H9 (cell line): ENCODE measurements at regions not wholly inside any gene's neighbourhood (a gene's known extent, or its start where the extent isn't known, plus 50 kb on each side); places are given as distances from the start of the nearest gene placed in this dataset.

Experiments used
- DNase-seq: peaks from one replicate; pipeline ENCODE4 v3.0.0-alpha.2; 2017
- H2AFZ ChIP-seq: one replicate; pipeline ENCODE4 v1.6.1; 2013; ENCODE audit warnings: mild to moderate bottlenecking, low read length, control low read depth, moderate library complexity
- H2AK5ac ChIP-seq: 2 replicates; pipeline ENCODE4 v1.6.1; 2013; ENCODE audit warnings: low read length, control low read depth, mixed read lengths; ENCODE audit not compliant: insufficient read length
- H2BK120ac ChIP-seq: one replicate; pipeline ENCODE4 v1.6.1; 2013; ENCODE audit warnings: low read depth, mild to moderate bottlenecking, low read length, control low read depth, inconsistent platforms; ENCODE audit not compliant: poor library complexity, severe bottlenecking
- H2BK12ac ChIP-seq: 2 replicates; pipeline ENCODE4 v1.6.1; 2013; ENCODE audit warnings: low read length, control low read depth, mixed read lengths, low read depth; ENCODE audit not compliant: insufficient read length
- H2BK15ac ChIP-seq: 2 replicates; pipeline ENCODE4 v1.6.1; 2013; ENCODE audit warnings: low read depth, low read length, control low read depth
- H2BK20ac ChIP-seq: one replicate; pipeline ENCODE4 v1.6.1; 2013; ENCODE audit warnings: low read depth, mild to moderate bottlenecking, low read length, control low read depth, inconsistent platforms; ENCODE audit not compliant: poor library complexity, severe bottlenecking
- H2BK5ac ChIP-seq: 2 replicates; pipeline ENCODE4 v1.6.1; 2013; ENCODE audit warnings: low read length, control low read depth, mixed read lengths; ENCODE audit not compliant: insufficient read length
- H3K14ac ChIP-seq: 2 replicates; pipeline ENCODE4 v1.6.1; 2013; ENCODE audit warnings: low read length, control low read depth; ENCODE audit not compliant: insufficient read depth
- H3K18ac ChIP-seq: 2 replicates; pipeline ENCODE4 v1.6.1; 2013; ENCODE audit warnings: low read depth, mild to moderate bottlenecking, mixed read lengths, low read length, control low read depth; ENCODE audit not compliant: insufficient read length
- H3K23ac ChIP-seq: 2 replicates; pipeline ENCODE4 v1.6.1; 2013; ENCODE audit warnings: low read length, control low read depth, mixed read lengths, low read depth; ENCODE audit not compliant: insufficient read length
- H3K23me2 ChIP-seq: 2 replicates; pipeline ENCODE4 v1.6.1; 2013; ENCODE audit warnings: low read depth, mild to moderate bottlenecking, mixed read lengths, low read length, control low read depth; ENCODE audit not compliant: insufficient read length, poor library complexity, severe bottlenecking
- H3K27ac ChIP-seq: 2 replicates; pipeline ENCODE4 v1.5.1; 2013; ENCODE audit warnings: low read length, control low read depth, mixed read lengths, low read depth; ENCODE audit not compliant: insufficient read length
- H3K27me3 ChIP-seq: 2 replicates; pipeline ENCODE4 v1.6.1; 2013; ENCODE audit warnings: low read length, control low read depth, inconsistent platforms; ENCODE audit not compliant: insufficient read depth
- H3K4ac ChIP-seq: 2 replicates; pipeline ENCODE4 v1.6.1; 2013; ENCODE audit warnings: low read depth, mild to moderate bottlenecking, control low read depth, inconsistent platforms, low read length, moderate library complexity
- H3K4me1 ChIP-seq: 2 replicates; pipeline ENCODE4 v1.6.1; 2013; ENCODE audit warnings: low read length, control low read depth, inconsistent platforms; ENCODE audit not compliant: insufficient read depth
- H3K4me2 ChIP-seq: 2 replicates; pipeline ENCODE4 v1.6.1; 2013; ENCODE audit warnings: low read length, control low read depth, mixed read lengths; ENCODE audit not compliant: insufficient read length, insufficient read depth
- H3K56ac ChIP-seq: 2 replicates; pipeline ENCODE4 v1.6.1; 2013; ENCODE audit warnings: low read depth, mild to moderate bottlenecking, mixed read lengths, low read length, control low read depth; ENCODE audit not compliant: insufficient read length
- H3K79me1 ChIP-seq: 2 replicates; pipeline ENCODE4 v1.6.1; 2013; ENCODE audit warnings: low read depth, mild to moderate bottlenecking, moderate library complexity, low read length, control low read depth, inconsistent platforms; ENCODE audit not compliant: insufficient read depth, poor library complexity, severe bottlenecking
- H3K79me2 ChIP-seq: 2 replicates; pipeline ENCODE4 v1.6.1; 2013; ENCODE audit warnings: low read length, control low read depth, inconsistent platforms; ENCODE audit not compliant: insufficient read depth
- H3K9ac ChIP-seq: 2 replicates; pipeline ENCODE4 v1.6.1; 2013; ENCODE audit warnings: low read length, control low read depth, mixed read lengths; ENCODE audit not compliant: insufficient read length; ENCODE audit errors: extremely low read depth
- H3K9me3 ChIP-seq: one replicate; pipeline ENCODE4 v1.6.1; 2013; ENCODE audit warnings: low read depth, low read length, inconsistent platforms; ENCODE audit not compliant: control insufficient read depth
- H3T11ph ChIP-seq: one replicate; pipeline ENCODE4 v1.6.1; 2013; ENCODE audit warnings: mild to moderate bottlenecking, low read length, control low read depth, inconsistent platforms
- H4K20me1 ChIP-seq: one replicate; pipeline ENCODE4 v1.6.1; 2013; ENCODE audit not compliant: control insufficient read depth, insufficient read length, insufficient read depth
- H4K5ac ChIP-seq: 2 replicates; pipeline ENCODE4 v1.6.1; 2013; ENCODE audit warnings: low read depth, mild to moderate bottlenecking, mixed read lengths, low read length, control low read depth; ENCODE audit not compliant: insufficient read length
- H4K8ac ChIP-seq: replicated peaks from 2 replicates; pipeline ENCODE4 v1.6.1; 2013; ENCODE audit warnings: low read length, control low read depth, mixed read lengths, low read depth; ENCODE audit not compliant: insufficient read length
- H4K91ac ChIP-seq: 2 replicates; pipeline ENCODE4 v1.6.1; 2013; ENCODE audit warnings: low read depth, mild to moderate bottlenecking, moderate library complexity, mixed read lengths, low read length, control low read depth; ENCODE audit not compliant: insufficient read length
- H3K27ac Mint-ChIP-seq, 3 experiments: 2 replicates in 2 of 3; 3 replicates in 1 of 3; pipeline ENCODE4 v1.8.0; 2020 to 2021; ENCODE audit warnings: mixed read lengths in 3 of 3, mild to moderate bottlenecking in 1 of 3, moderate library complexity in 1 of 3
- H3K27me3 Mint-ChIP-seq: 2 replicates; pipeline ENCODE4 v1.8.0; 2021; ENCODE audit warnings: low read depth, mild to moderate bottlenecking, moderate library complexity, mixed read lengths
- H3K36me3 Mint-ChIP-seq, 3 experiments: 2 replicates in 2 of 3; 3 replicates in 1 of 3; pipeline ENCODE4 v1.8.0; 2020 to 2021; ENCODE audit warnings: low read depth in 3 of 3, mixed read lengths in 3 of 3; ENCODE audit not compliant: insufficient read depth in 1 of 3
- H3K4me1 Mint-ChIP-seq, 2 experiments: 2 replicates each; pipeline ENCODE4 v1.8.0; 2020; ENCODE audit warnings: mixed read lengths in 2 of 2
- H3K4me3 Mint-ChIP-seq, 2 experiments: 2 replicates in 1 of 2; 3 replicates in 1 of 2; pipeline ENCODE4 v1.8.0; 2020 to 2021; ENCODE audit warnings: mild to moderate bottlenecking in 2 of 2, mixed read lengths in 2 of 2, moderate library complexity in 1 of 2
- H3K9me3 Mint-ChIP-seq, 2 experiments: 2 replicates in 1 of 2; 3 replicates in 1 of 2; pipeline ENCODE4 v1.8.0; 2020; ENCODE audit warnings: mild to moderate bottlenecking in 2 of 2, mixed read lengths in 2 of 2, moderate library complexity in 1 of 2
- CTCF ChIP-seq: fragments of 200-600 bp; sonication (generic); conservative IDR thresholded peaks from 3 replicates; pipeline ENCODE4 v1.8.0; 2021; ENCODE audit warnings: antibody characterized with exemption, mild to moderate bottlenecking
- WGBS: extraction: QIAGEN DNeasy Blood & Tissue Kit; methylation state at CpG from one replicate; pipeline ENCODE4 v1.1.7; 2013; ENCODE audit warnings: missing lambda C conversion rate, low lambda C conversion rate, mixed read lengths; ENCODE audit not compliant: insufficient read length; ENCODE audit errors: extremely low coverage; 5-methylcytosine and 5-hydroxymethylcytosine counted together

- Histone ChIP-seq H2AFZ (no peak overlapping the region), H3K27me3 (no peaks in the 10 kb centered on the region), H2BK5ac (no peak overlapping the region), H3K4ac (no peak overlapping the region), H3K9me3 (no peaks in the 10 kb centered on the region), H3K4me2 (no peak overlapping the region), H4K8ac (no peak overlapping the region), H3K9ac (no peak overlapping the region), H3K23ac (no peak overlapping the region), H2BK20ac (no peak overlapping the region), H4K20me1 (no peaks in the 10 kb centered on the region), H3K79me2 (no peaks in the 10 kb centered on the region), H2BK15ac (no peak overlapping the region), H4K5ac (no peak overlapping the region), H4K91ac (no peak overlapping the region), H3K14ac (no peak overlapping the region), H3K23me2 (no peaks in the 10 kb centered on the region), H2BK120ac (no peak overlapping the region), H3K79me1 (no peaks in the 10 kb centered on the region), H3K27ac (no peak overlapping the region), H3K56ac (no peak overlapping the region), H3T11ph (no peak overlapping the region), H2BK12ac (no peak overlapping the region), H3K4me1 (no peaks in the 10 kb centered on the region), H3K18ac (no peak overlapping the region), H2AK5ac (no peak overlapping the region)
- H3K4me3 Mint-ChIP-seq, result no peak overlapping the region
- H3K36me3 Mint-ChIP-seq, result 0 out of 7 replicates have a peak, but pooled peaks cover 0 to 5% (median 0%) of the 10 kb centered on the region in 3 experiments
- DNase-seq, result no peak
- peaks cover 3 to 5% of the 10 kb centered on the region in 2 experiments; a peak in 4 of 5 replicates for H3K9me3 Mint-ChIP-seq
- H3K4me1 Mint-ChIP-seq, result no peaks in the 10 kb centered on the region
- no peaks in the 10 kb centered on the region for H3K27me3 Mint-ChIP-seq
- no CpG with 5 or more reads among the region's 1 CpG for WGBS
- no peak overlapping the region for H3K27ac Mint-ChIP-seq
- no peak for TF ChIP-seq CTCF
Observed at GRCh38 chr6:81605526-81605925, 147.0 kb downstream of the TENT5A start.
